HEK293T (cell line): ENCODE measurements at regions not wholly inside any gene's neighbourhood (a gene's known extent, or its start where the extent isn't known, plus 50 kb on each side); places are given as distances from the start of the nearest gene placed in this dataset.
"Not testable (repeated sequence)": the region's sequence is repeated elsewhere in the genome, so short reads cannot be mapped to it uniquely, and the experiment has no call there.

Experiments
- BHLHE40 ChIP-seq: fragments of 450-650 bp; IDR thresholded peaks from 2 replicates; pipeline ENCODE4 v1.6.1; 2016; ENCODE audit warnings: mild to moderate bottlenecking, moderate library complexity, borderline replicate concordance
- FOXK2 ChIP-seq: fragments of 450-650 bp; IDR thresholded peaks from 2 replicates; pipeline ENCODE4 v1.6.1; 2016; ENCODE audit warnings: mild to moderate bottlenecking
- HDGF ChIP-seq: fragments of 450-650 bp; IDR thresholded peaks from 2 replicates; pipeline ENCODE4 v1.6.1; 2017; ENCODE audit warnings: antibody characterized with exemption, borderline replicate concordance
- NFRKB ChIP-seq: fragments of 450-650 bp; IDR thresholded peaks from 2 replicates; pipeline ENCODE4 v1.6.1; 2016; ENCODE audit warnings: mild to moderate bottlenecking, moderate library complexity
- SP1 ChIP-seq: fragments of 450-650 bp; IDR thresholded peaks from 2 replicates; pipeline ENCODE4 v1.6.1; 2017
- SUZ12 ChIP-seq: fragments of 450-650 bp; IDR thresholded peaks from 2 replicates; pipeline ENCODE4 v1.6.1; 2016; ENCODE audit warnings: mild to moderate bottlenecking

DNA sequence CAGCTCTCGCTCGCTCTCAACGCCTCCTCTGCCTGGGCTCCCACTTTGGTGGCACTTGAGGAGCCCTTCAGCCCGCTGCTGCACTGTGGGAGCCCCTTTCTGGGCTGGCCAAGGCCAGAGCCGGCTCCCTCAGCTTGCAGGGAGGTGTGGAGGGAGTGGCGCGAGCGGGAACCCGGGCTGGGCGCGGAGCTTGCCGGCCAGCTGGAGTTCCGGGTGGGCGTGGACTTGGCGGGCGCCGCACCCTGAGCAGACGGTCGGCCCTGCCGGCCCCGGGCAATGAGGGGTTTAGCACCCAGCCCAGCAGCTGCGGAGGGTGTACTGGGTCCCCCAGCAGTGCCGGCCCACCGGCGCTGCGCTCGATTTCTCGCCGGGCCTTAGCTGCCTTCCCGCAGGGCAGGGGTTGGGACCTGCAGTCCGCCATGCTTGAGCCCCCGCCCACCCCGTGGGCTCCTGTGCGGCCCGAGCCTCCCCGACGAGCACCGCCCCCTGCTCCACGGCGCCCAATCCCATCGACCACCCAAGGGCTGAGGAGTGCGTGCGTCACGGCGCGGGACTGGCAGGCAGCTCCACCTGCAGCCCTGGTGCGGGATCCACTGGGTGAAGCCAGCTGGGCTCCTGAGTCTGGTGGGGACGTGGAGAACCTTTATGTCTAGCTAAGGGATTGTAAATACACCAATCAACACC, 1128.9 kb downstream of the GATA3 start:
- TF ChIP-seq SP1, BHLHE40, NFRKB, HDGF, SUZ12, FOXK2: not testable (repeated sequence)
